DND-41 (cell line): ENCODE measurements at regions not wholly inside any gene's neighbourhood (a gene's known extent, or its start where the extent isn't known, plus 50 kb on each side); places are given as distances from the start of the nearest gene placed in this dataset.

ENCODE experiments used
- ATAC-seq: fragments of 200-7000 bp; cut with Tn5 transposase; 3 replicates; pipeline ENCODE4 v1.9.1; 2021; ENCODE audit warnings: low read depth; ENCODE audit not compliant: insufficient read depth
- DNase-seq: peaks from one replicate; pipeline ENCODE4 v3.0.0-alpha.2; 2020
- H2AFZ ChIP-seq: 2 replicates; pipeline ENCODE4 v1.6.0; 2012; ENCODE audit warnings: low read depth, low read length
- H3K27ac ChIP-seq: 2 replicates; pipeline ENCODE4 v1.5.1; 2012; ENCODE audit warnings: low read length, inconsistent platforms
- H3K27me3 ChIP-seq: fragments of 200-600 bp; sonication (generic); 2 replicates; pipeline ENCODE4 v1.6.0; 2012; ENCODE audit warnings: low read length, mild to moderate bottlenecking, inconsistent platforms; ENCODE audit not compliant: insufficient read depth, poor library complexity
- H3K36me3 ChIP-seq: 2 replicates; pipeline ENCODE4 v1.5.1; 2012; ENCODE audit warnings: low read length, inconsistent platforms; ENCODE audit not compliant: insufficient read depth
- H3K4me1 ChIP-seq: 2 replicates; pipeline ENCODE4 v1.5.1; 2012; ENCODE audit warnings: mild to moderate bottlenecking, low read length; ENCODE audit not compliant: insufficient read depth
- H3K4me2 ChIP-seq: 2 replicates; pipeline ENCODE4 v1.6.0; 2012; ENCODE audit warnings: mild to moderate bottlenecking, moderate library complexity, low read length, inconsistent platforms; ENCODE audit not compliant: insufficient read depth
- H3K4me3 ChIP-seq, 2 experiments: fragments of 200-600 bp in 1 of 2; shearing (Covaris generic) in 1 of 2; 2 replicates each; pipeline ENCODE4 v1.5.1; 2012 to 2016; ENCODE audit warnings: inconsistent platforms in 2 of 2, low read length in 2 of 2, mild to moderate bottlenecking in 2 of 2, low read depth in 1 of 2, moderate library complexity in 1 of 2
- H3K79me2 ChIP-seq: 2 replicates; pipeline ENCODE4 v1.6.0; 2012; ENCODE audit warnings: low read length, inconsistent platforms; ENCODE audit not compliant: insufficient read depth
- H3K9ac ChIP-seq: 2 replicates; pipeline ENCODE4 v1.6.0; 2012; ENCODE audit warnings: low read depth, mild to moderate bottlenecking, inconsistent platforms, low read length, moderate library complexity
- H3K9me3 ChIP-seq: 2 replicates; pipeline ENCODE4 v1.5.1; 2012; ENCODE audit warnings: low read length, moderate library complexity, mild to moderate bottlenecking, inconsistent platforms; ENCODE audit not compliant: insufficient read depth, severe bottlenecking
- H4K20me1 ChIP-seq: 2 replicates; pipeline ENCODE4 v1.6.0; 2012; ENCODE audit warnings: low read length; ENCODE audit not compliant: insufficient read depth
- CTCF ChIP-seq: IDR thresholded peaks from 2 replicates; pipeline ENCODE4 v1.5.1; 2012; ENCODE audit warnings: borderline replicate concordance, low read length, moderate library complexity, mild to moderate bottlenecking; ENCODE audit not compliant: poor library complexity, severe bottlenecking; ENCODE audit errors: extremely low read depth
- EZH2 ChIP-seq: IDR thresholded peaks from 3 replicates; pipeline ENCODE4 v1.6.1; 2012; ENCODE audit warnings: borderline replicate concordance, low read depth, mild to moderate bottlenecking, moderate library complexity, low read length, inconsistent platforms; ENCODE audit not compliant: severe bottlenecking

GRCh38 chr3:59654480-59655417 lies 604.9 kb upstream of the CFAP20DC start:
- no peak overlapping the region for H3K4me2 ChIP-seq
- no peaks in the 10 kb centered on the region for H3K36me3 ChIP-seq
- H3K4me3 ChIP-seq: no peak overlapping the region
- no peak overlapping the region for H2AFZ ChIP-seq
- H3K9ac ChIP-seq: no peak overlapping the region
- no peaks in the 10 kb centered on the region for H3K79me2 ChIP-seq
- no peak for ATAC-seq
- H4K20me1 ChIP-seq: no peaks in the 10 kb centered on the region
- no peaks in the 10 kb centered on the region for H3K4me1 ChIP-seq
- no peaks in the 10 kb centered on the region for H3K27me3 ChIP-seq
- TF ChIP-seq CTCF (no peak), EZH2 (no peak)
- H3K27ac ChIP-seq: no peak overlapping the region
- no peak for DNase-seq
- peaks cover 5% of the 10 kb centered on the region for H3K9me3 ChIP-seq

- no peak for DNase-seq
Measured at GRCh38 chr3:59654123-59654479, 604.3 kb upstream of the CFAP20DC start.

GRCh38 chr3:59653405-59654122 lies 603.7 kb upstream of the CFAP20DC start:
- ATAC-seq (no peak), DNase-seq (no peak)
- Histone ChIP-seq H2AFZ (no peak overlapping the region), H3K4me1 (no peaks in the 10 kb centered on the region), H3K36me3 (no peaks in the 10 kb centered on the region), H3K27me3 (no peaks in the 10 kb centered on the region), H3K4me3 (no peak overlapping the region), H3K9ac (no peak overlapping the region), H3K4me2 (no peak overlapping the region), H3K9me3 (peaks cover 16% of the 10 kb centered on the region), H3K27ac (no peak overlapping the region), H3K79me2 (no peaks in the 10 kb centered on the region), H4K20me1 (no peaks in the 10 kb centered on the region)
- TF ChIP-seq EZH2 (no peak), CTCF (no peak)

More at GRCh38 chr3:59654123-59654479, 604.3 kb upstream of the CFAP20DC start:
- Histone ChIP-seq H3K27me3 (no peaks in the 10 kb centered on the region), H3K4me2 (no peak overlapping the region), H3K9me3 (peaks cover 11% of the 10 kb centered on the region), H3K9ac (no peak overlapping the region), H3K36me3 (no peaks in the 10 kb centered on the region), H3K27ac (no peak overlapping the region), H3K4me3 (no peak overlapping the region), H3K79me2 (no peaks in the 10 kb centered on the region), H2AFZ (no peak overlapping the region), H4K20me1 (no peaks in the 10 kb centered on the region), H3K4me1 (no peaks in the 10 kb centered on the region)
- TF ChIP-seq CTCF: no peak
- TF ChIP-seq EZH2: no peak
- ATAC-seq: no peak
